ENCODE measurements at regions not wholly inside any gene's neighbourhood (a gene's known extent, or its start where the extent isn't known, plus 50 kb on each side); places are given as distances from the start of the nearest gene placed in this dataset.

DNA sequence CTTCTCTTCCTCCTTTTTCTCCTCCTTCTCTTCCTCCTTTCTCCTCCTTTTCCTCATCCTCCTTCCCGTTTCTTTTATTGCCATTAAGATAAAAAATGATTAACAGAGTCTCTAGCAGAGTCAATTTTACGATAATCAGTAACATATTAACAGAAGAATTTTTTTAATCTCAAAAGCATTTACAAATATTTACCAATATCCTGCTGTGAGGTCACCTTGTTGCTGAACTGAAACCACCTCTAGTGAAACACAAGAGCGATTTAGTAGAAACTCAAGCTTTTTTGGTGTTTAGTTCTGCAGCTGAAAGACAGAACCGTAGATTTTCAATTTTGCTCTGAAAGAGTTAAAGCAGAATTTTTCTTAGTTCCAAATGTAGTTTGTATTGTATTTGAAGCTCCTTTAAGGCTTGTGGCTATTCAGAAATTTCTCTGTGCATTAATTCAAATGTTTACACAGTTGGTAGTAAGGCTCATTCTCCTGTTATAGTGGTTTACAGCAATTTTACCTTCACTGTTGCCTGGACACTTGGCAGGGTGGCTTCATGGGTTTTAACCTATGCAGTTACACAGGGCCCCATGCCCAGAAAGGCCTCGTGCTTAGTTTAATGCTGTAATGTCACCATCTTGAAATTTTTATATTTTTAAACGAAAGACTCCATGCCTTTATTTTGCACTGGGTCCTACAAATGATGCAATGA is 1106.6 kb upstream of the FAM98A start:
- 3% methylated on average over 6 of the region's 6 CpGs for WGBS (ENCODE audit: low lambda C conversion rate)

DNA sequence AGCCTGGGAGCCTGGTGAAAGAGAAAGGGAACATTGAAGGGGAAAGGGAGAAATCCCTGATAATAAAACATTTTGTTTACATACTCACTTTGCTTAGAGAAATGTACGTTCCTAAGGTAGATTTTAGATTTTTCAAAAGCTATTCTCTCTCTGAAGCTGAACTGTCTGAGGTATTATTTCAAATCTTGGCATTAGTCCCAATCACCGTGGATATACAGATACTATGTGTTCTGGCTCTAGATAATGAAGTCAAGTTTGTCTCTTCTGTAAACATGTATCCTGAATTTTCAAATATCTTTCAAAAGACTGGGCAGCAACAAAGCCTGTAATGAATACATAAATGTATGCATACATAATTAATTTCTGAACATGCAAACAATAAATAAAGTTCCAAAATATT is 1104.2 kb upstream of the FAM98A start:
- DNase-seq = no peak
- Histone ChIP-seq H3K4me2 (no peak overlapping the region), H2AFZ (ENCODE audit: low read depth) (no peak overlapping the region), H3K36me3 (replicated peaks in 1 of 2; ENCODE audit: control insufficient read depth in 1 of 2, insufficient read depth in 2 of 2, low read length in 1 of 2) (no peaks in the 10 kb centered on the region), H3K4me1 (ENCODE audit: control insufficient read depth in 1 of 2, insufficient read depth in 2 of 2, low read depth in 1 of 2, low read length in 1 of 2) (no peaks in the 10 kb centered on the region), H3K27me3 (ENCODE audit: insufficient read depth) (no peaks in the 10 kb centered on the region), H4K20me1 (ENCODE audit: insufficient read depth) (no peaks in the 10 kb centered on the region), H3F3A (replicated peaks; ENCODE audit: insufficient read depth) (no peaks in the 10 kb centered on the region), H3K27ac (ENCODE audit: low read depth in 2 of 2, low read length in 1 of 2) (no peak overlapping the region), H3K4me3 (ENCODE audit: low read depth in 2 of 2, low read length in 1 of 2) (no peak overlapping the region), H3K9me2 (0 out of 2 replicates have a peak, but pooled peaks cover 3% of the 10 kb centered on the region), H3K9me3 (peaks cover 6% of the 10 kb centered on the region; the same call in 1 of the 2 replicates), H3K79me2 (ENCODE audit: insufficient read depth) (no peaks in the 10 kb centered on the region), H3K9ac (no peak overlapping the region)
- 0% methylated on average over 2 of the region's 2 CpGs for WGBS (ENCODE audit: low lambda C conversion rate)
- CTCF ChIA-PET = no interaction called here
- POLR2A ChIA-PET = no interaction called here
- TF ChIP-seq RXRA (IDR thresholded peaks at IDR 0.05; ENCODE audit: borderline replicate concordance, low read depth) (no peak), TEAD4 (IDR thresholded peaks at IDR 0.05; ENCODE audit: borderline replicate concordance, insufficient read depth) (no peak), JUND (IDR thresholded peaks at IDR 0.05) (no peak), FOXJ3 (CRISPR knock-in tag; IDR thresholded peaks at IDR 0.05) (no peak), RAD21 (IDR thresholded peaks at IDR 0.05; ENCODE audit: low read length) (no peak), POLR2AphosphoS5 (IDR thresholded peaks at IDR 0.05; ENCODE audit: low read depth, low read length) (no peak)
- TF ChIP-seq, protein P1, sequence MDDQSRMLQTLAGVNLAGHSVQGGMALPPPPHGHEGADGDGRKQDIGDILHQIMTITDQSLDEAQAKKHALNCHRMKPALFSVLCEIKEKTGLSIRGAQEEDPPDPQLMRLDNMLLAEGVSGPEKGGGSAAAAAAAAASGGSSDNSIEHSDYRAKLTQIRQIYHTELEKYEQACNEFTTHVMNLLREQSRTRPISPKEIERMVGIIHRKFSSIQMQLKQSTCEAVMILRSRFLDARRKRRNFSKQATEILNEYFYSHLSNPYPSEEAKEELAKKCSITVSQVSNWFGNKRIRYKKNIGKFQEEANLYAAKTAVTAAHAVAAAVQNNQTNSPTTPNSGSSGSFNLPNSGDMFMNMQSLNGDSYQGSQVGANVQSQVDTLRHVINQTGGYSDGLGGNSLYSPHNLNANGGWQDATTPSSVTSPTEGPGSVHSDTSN (IDR thresholded peaks at IDR 0.05) = no peak
- TF ChIP-seq, protein P2, sequence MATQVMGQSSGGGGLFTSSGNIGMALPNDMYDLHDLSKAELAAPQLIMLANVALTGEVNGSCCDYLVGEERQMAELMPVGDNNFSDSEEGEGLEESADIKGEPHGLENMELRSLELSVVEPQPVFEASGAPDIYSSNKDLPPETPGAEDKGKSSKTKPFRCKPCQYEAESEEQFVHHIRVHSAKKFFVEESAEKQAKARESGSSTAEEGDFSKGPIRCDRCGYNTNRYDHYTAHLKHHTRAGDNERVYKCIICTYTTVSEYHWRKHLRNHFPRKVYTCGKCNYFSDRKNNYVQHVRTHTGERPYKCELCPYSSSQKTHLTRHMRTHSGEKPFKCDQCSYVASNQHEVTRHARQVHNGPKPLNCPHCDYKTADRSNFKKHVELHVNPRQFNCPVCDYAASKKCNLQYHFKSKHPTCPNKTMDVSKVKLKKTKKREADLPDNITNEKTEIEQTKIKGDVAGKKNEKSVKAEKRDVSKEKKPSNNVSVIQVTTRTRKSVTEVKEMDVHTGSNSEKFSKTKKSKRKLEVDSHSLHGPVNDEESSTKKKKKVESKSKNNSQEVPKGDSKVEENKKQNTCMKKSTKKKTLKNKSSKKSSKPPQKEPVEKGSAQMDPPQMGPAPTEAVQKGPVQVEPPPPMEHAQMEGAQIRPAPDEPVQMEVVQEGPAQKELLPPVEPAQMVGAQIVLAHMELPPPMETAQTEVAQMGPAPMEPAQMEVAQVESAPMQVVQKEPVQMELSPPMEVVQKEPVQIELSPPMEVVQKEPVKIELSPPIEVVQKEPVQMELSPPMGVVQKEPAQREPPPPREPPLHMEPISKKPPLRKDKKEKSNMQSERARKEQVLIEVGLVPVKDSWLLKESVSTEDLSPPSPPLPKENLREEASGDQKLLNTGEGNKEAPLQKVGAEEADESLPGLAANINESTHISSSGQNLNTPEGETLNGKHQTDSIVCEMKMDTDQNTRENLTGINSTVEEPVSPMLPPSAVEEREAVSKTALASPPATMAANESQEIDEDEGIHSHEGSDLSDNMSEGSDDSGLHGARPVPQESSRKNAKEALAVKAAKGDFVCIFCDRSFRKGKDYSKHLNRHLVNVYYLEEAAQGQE (IDR thresholded peaks at IDR 0.05; ENCODE audit: low read depth, low read length) = no peak
- TF ChIP-seq, protein P3, sequence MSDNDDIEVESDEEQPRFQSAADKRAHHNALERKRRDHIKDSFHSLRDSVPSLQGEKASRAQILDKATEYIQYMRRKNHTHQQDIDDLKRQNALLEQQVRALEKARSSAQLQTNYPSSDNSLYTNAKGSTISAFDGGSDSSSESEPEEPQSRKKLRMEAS (IDR thresholded peaks at IDR 0.05; ENCODE audit: low read depth) = no peak

More for the DNA sequence above, 1106.6 kb upstream of the FAM98A start:
- POLR2A ChIA-PET = no interaction called here
- Histone ChIP-seq H3K9me2 (0 out of 2 replicates have a peak, but pooled peaks cover 3% of the 10 kb centered on the region), H3K27ac (ENCODE audit: low read depth in 2 of 2, low read length in 1 of 2) (no peak overlapping the region), H3K9ac (no peak overlapping the region), H4K20me1 (ENCODE audit: insufficient read depth) (no peaks in the 10 kb centered on the region), H3K4me2 (no peak overlapping the region), H3K79me2 (ENCODE audit: insufficient read depth) (no peaks in the 10 kb centered on the region), H3K4me3 (ENCODE audit: low read depth in 2 of 2, low read length in 1 of 2) (no peak overlapping the region), H2AFZ (ENCODE audit: low read depth) (no peak overlapping the region), H3K4me1 (ENCODE audit: control insufficient read depth in 1 of 2, insufficient read depth in 2 of 2, low read depth in 1 of 2, low read length in 1 of 2) (no peaks in the 10 kb centered on the region), H3K36me3 (replicated peaks in 1 of 2; ENCODE audit: control insufficient read depth in 1 of 2, insufficient read depth in 2 of 2, low read length in 1 of 2) (no peaks in the 10 kb centered on the region), H3F3A (replicated peaks; ENCODE audit: insufficient read depth) (no peaks in the 10 kb centered on the region), H3K27me3 (ENCODE audit: insufficient read depth) (no peaks in the 10 kb centered on the region), H3K9me3 (peaks cover 6% of the 10 kb centered on the region; the same call in 1 of the 2 replicates)
- CTCF ChIA-PET = no interaction called here
- TF ChIP-seq EZH2phosphoT487 (IDR thresholded peaks at IDR 0.05; ENCODE audit: borderline replicate concordance, low read depth) (no peak), RAD21 (IDR thresholded peaks at IDR 0.05; ENCODE audit: low read length) (no peak), MEF2A (IDR thresholded peaks at IDR 0.05; ENCODE audit: borderline replicate concordance, low read depth) (no peak), TAF1 (IDR thresholded peaks at IDR 0.05; ENCODE audit: borderline replicate concordance, low read depth, low read length) (no peak), SMC3 (IDR thresholded peaks at IDR 0.05; ENCODE audit: low read depth, low read length) (no peak), GATA2 (CRISPR knock-in tag; IDR thresholded peaks at IDR 0.05) (no peak), RFX5 (IDR thresholded peaks at IDR 0.05; ENCODE audit: low read length) (no peak), ELF1 (IDR thresholded peaks at IDR 0.05) (no peak), EP300 (IDR thresholded peaks at IDR 0.05; ENCODE audit: borderline replicate concordance in 1 of 2, low read depth in 1 of 2, low read length in 1 of 2) (no peak), JUND (IDR thresholded peaks at IDR 0.05) (no peak), MXI1 (IDR thresholded peaks at IDR 0.05; ENCODE audit: low read depth, low read length) (no peak), NFIC (IDR thresholded peaks at IDR 0.05; ENCODE audit: borderline replicate concordance) (no peak)
- TF ChIP-seq, protein P4, sequence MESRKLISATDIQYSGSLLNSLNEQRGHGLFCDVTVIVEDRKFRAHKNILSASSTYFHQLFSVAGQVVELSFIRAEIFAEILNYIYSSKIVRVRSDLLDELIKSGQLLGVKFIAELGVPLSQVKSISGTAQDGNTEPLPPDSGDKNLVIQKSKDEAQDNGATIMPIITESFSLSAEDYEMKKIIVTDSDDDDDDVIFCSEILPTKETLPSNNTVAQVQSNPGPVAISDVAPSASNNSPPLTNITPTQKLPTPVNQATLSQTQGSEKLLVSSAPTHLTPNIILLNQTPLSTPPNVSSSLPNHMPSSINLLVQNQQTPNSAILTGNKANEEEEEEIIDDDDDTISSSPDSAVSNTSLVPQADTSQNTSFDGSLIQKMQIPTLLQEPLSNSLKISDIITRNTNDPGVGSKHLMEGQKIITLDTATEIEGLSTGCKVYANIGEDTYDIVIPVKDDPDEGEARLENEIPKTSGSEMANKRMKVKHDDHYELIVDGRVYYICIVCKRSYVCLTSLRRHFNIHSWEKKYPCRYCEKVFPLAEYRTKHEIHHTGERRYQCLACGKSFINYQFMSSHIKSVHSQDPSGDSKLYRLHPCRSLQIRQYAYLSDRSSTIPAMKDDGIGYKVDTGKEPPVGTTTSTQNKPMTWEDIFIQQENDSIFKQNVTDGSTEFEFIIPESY (IDR thresholded peaks at IDR 0.05; ENCODE audit: borderline replicate concordance, low read depth) = no peak
- TF ChIP-seq, protein P5, sequence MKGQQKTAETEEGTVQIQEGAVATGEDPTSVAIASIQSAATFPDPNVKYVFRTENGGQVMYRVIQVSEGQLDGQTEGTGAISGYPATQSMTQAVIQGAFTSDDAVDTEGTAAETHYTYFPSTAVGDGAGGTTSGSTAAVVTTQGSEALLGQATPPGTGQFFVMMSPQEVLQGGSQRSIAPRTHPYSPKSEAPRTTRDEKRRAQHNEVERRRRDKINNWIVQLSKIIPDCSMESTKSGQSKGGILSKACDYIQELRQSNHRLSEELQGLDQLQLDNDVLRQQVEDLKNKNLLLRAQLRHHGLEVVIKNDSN (IDR thresholded peaks at IDR 0.05; ENCODE audit: borderline replicate concordance, low read depth) = no peak
- TF ChIP-seq, protein P6, sequence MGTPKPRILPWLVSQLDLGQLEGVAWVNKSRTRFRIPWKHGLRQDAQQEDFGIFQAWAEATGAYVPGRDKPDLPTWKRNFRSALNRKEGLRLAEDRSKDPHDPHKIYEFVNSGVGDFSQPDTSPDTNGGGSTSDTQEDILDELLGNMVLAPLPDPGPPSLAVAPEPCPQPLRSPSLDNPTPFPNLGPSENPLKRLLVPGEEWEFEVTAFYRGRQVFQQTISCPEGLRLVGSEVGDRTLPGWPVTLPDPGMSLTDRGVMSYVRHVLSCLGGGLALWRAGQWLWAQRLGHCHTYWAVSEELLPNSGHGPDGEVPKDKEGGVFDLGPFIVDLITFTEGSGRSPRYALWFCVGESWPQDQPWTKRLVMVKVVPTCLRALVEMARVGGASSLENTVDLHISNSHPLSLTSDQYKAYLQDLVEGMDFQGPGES (IDR thresholded peaks at IDR 0.05; ENCODE audit: low read depth, low read length) = no peak
- DNase-seq = no peak

Data from SK-N-SH (cell line).